Pancreas (tissue), 10 donors: ENCODE measurements at regions not wholly inside any gene's neighbourhood (a gene's known extent, or its start where the extent isn't known, plus 50 kb on each side); places are given as distances from the start of the nearest gene placed in this dataset.

Experiments used
- ATAC-seq, 4 donors: fragments of 200-7000 bp; cut with Tn5 transposase; one replicate each; pipeline versions ENCODE4 v1.8.0 to v1.9.1; 2020; ENCODE audit warnings: mild to moderate bottlenecking in 4 of 4, moderate library complexity in 4 of 4
- DNase-seq, 6 donors: peaks; one replicate each; pipeline ENCODE4 v3.0.0-alpha.2; 2020
- FAIRE-seq: peaks from 2 replicates; lab custom pipeline; 2012; peaks lifted over from hg19 to GRCh38; lab: Jason Lieb, UNC
- H3K27ac ChIP-seq, 4 donors: fragments of 200-600 bp; sonication (generic); 1 replicate in 3 of 4; 2 replicates in 1 of 4; pipeline versions ENCODE4 v1.5.0 to v1.8.0; 2020
- H3K27me3 ChIP-seq, 4 donors: fragments of 200-600 bp; one replicate each; pipeline ENCODE4 v1.8.0; 2021
- H3K36me3 ChIP-seq, 3 donors: fragments of 200-600 bp; sonication (generic) in 1 of 3; one replicate each; pipeline versions ENCODE4 v1.5.0 to v1.8.0; 2020 to 2021
- H3K4me1 ChIP-seq, 3 donors: fragments of 200-600 bp; one replicate each; pipeline ENCODE4 v1.8.0; 2021
- H3K4me3 ChIP-seq, 4 donors: fragments of 200-600 bp; sonication (generic) in 2 of 4; one replicate each; pipeline versions ENCODE4 v1.5.0 to v1.8.0; 2020 to 2021
- H3K9me3 ChIP-seq, 4 donors: fragments of 200-600 bp; one replicate each; pipeline ENCODE4 v1.8.0; 2021
- CTCF ChIP-seq, 4 donors: fragments of 200-600 bp; sonication (generic) in 3 of 4; IDR thresholded peaks; one replicate each; pipeline versions ENCODE4 v1.5.0 to v1.8.0; 2021; ENCODE audit warnings: antibody characterized with exemption in 4 of 4
- WGBS, 2 donors: extraction: QIAGEN DNeasy Blood & Tissue Kit; methylation state at CpG; one replicate each; pipeline ENCODE4 v1.1.7; 2013; 5-methylcytosine and 5-hydroxymethylcytosine counted together
- intact Hi-C, 3 donors: fragments of 100-400 bp; cut with DNase I; formaldehyde crosslinking; loops; one replicate each; pipeline versions ENCODE4 v1.11.1 to v1.14.2; 2022
- donor health status: healthy with polysubstance abuse.
- donor health status: DM: no; HTN: no; CAD: no; lungs with moderate emphysema.
- donor health status: DM: no; HTN: no; CAD: no.
- donor health status: control.
- donor health status: control.
- donor health status: Bipolar disorder and iron deficiency.
- donor health status: DM: yes; HTN: yes; CAD: no.
- donor health status: DM: no; HTN: no; CAD: no.
- donor health status: DM: no; HTN: no; CAD: no.
- donor health status: DM: yes; HTN: yes; CAD: no.

- Histone ChIP-seq H3K27ac (no peak overlapping the region), H3K4me3 (no peak overlapping the region), H3K27me3 (no peaks in the 10 kb centered on the region), H3K36me3 (no peaks in the 10 kb centered on the region), H3K4me1 (no peaks in the 10 kb centered on the region), H3K9me3 (no peaks in the 10 kb centered on the region)
- no peak for FAIRE-seq
- intact Hi-C loops = no loop called here
- WGBS, 2 donors = 43 to 59% methylated on average over 3 of the region's 3 CpGs
- no peak for TF ChIP-seq CTCF (IDR thresholded peaks at IDR 0.05)
- ATAC-seq = no peak
- no peak for DNase-seq
Measured at GRCh38 chr1:68314151-68314780, 81.9 kb upstream of the WLS start.

GRCh38 chr1:68313735-68314134, 81.4 kb upstream of the WLS start:
- Histone ChIP-seq H3K27me3 (no peaks in the 10 kb centered on the region), H3K27ac (no peak overlapping the region), H3K9me3 (no peaks in the 10 kb centered on the region), H3K4me3 (no peak overlapping the region), H3K4me1 (peaks cover 0 to 5% (median 0%) of the 10 kb centered on the region in 3 donors), H3K36me3 (no peaks in the 10 kb centered on the region)
- ATAC-seq (no peak), DNase-seq (no peak), FAIRE-seq (no peak)
- intact Hi-C loops = no loop called here
- TF ChIP-seq CTCF (IDR thresholded peaks at IDR 0.05) = no peak
- 76 to 83% methylated on average over 4 of the region's 4 CpGs for WGBS, 2 donors

- peaks cover 9 to 22% (median 9%) of the 10 kb centered on the region in 3 donors for H3K4me1 ChIP-seq
- DNase-seq (peak in 2 of 6 donors; percentile 45 to 47), ATAC-seq (peak; percentile 89 to 96 (median 94)), FAIRE-seq (no peak)
- no peak for TF ChIP-seq CTCF (IDR thresholded peaks at IDR 0.05)
- no peaks in the 10 kb centered on the region for H3K27me3 ChIP-seq
- intact Hi-C loops = loop anchor here in 1 of 3 donors (10.0 kb wide), 1 partner anchor 73 kb away; the partner anchor contains the start of gene WLS
- no peaks in the 10 kb centered on the region for H3K9me3 ChIP-seq
- no peak overlapping the region for H3K4me3 ChIP-seq
- 20 to 30% methylated on average over 1 of the region's 1 CpG for WGBS, 2 donors
- peak overlapping the region in 3 of 4 donors; percentile 41 to 77 (median 75) for H3K27ac ChIP-seq
- no peaks in the 10 kb centered on the region for H3K36me3 ChIP-seq
Measured at GRCh38 chr1:68308034-68308433, 75.7 kb upstream of the WLS start.

GRCh38 chr1:68307378-68307787, 75.1 kb upstream of the WLS start:
- no peak for DNase-seq
- intact Hi-C loops = loop anchor here in 1 of 3 donors (10.0 kb wide), 1 partner anchor 73 kb away; the partner anchor contains the start of gene WLS
- ATAC-seq = peak; percentile 61 to 74 (median 67)
- WGBS, 2 donors = 81 to 85% methylated on average over 3 of the region's 3 CpGs
- no peaks in the 10 kb centered on the region for H3K36me3 ChIP-seq
- no peaks in the 10 kb centered on the region for H3K27me3 ChIP-seq
- no peak for TF ChIP-seq CTCF (IDR thresholded peaks at IDR 0.05)
- no peaks in the 10 kb centered on the region for H3K9me3 ChIP-seq
- H3K4me1 ChIP-seq = peaks cover 9 to 22% (median 9%) of the 10 kb centered on the region in 3 donors
- H3K27ac ChIP-seq = peak overlapping the region in 3 of 4 donors; percentile 41 to 77 (median 75)
- FAIRE-seq = no peak
- no peak overlapping the region for H3K4me3 ChIP-seq

- TF ChIP-seq CTCF (IDR thresholded peaks at IDR 0.05) = no peak
- H3K4me3 ChIP-seq = no peak overlapping the region
- H3K9me3 ChIP-seq = no peaks in the 10 kb centered on the region
- 68 to 76% methylated on average over 2 of the region's 2 CpGs for WGBS, 2 donors
- DNase-seq (no peak), ATAC-seq (no peak), FAIRE-seq (no peak)
- no peaks in the 10 kb centered on the region for H3K27me3 ChIP-seq
- H3K4me1 ChIP-seq = no peaks in the 10 kb centered on the region
- H3K36me3 ChIP-seq = no peaks in the 10 kb centered on the region
- intact Hi-C loops = loop anchor here in 1 of 3 donors (10.0 kb wide), 1 partner anchor 67 kb away; the partner anchor contains the start of gene WLS
- H3K27ac ChIP-seq = no peak overlapping the region
Measured at GRCh38 chr1:68301471-68302001, 69.2 kb upstream of the WLS start.
